KBM-7 (cell line): ENCODE measurements at regions not wholly inside any gene's neighbourhood (a gene's known extent, or its start where the extent isn't known, plus 50 kb on each side); places are given as distances from the start of the nearest gene placed in this dataset.

ENCODE experiments used
- DNase-seq: peaks from one replicate; pipeline ENCODE4 v3.0.0-alpha.2; 2015
- in situ Hi-C: fragments of 300-500 bp; cut with MboI; formaldehyde crosslinking; loops from 2 replicates; pipeline ENCODE4 v1.14.3; 2020; ENCODE audit warnings: low sequenced_read_pairs, low pct_unique_long_range_greater_than_20kb, mixed read lengths

DNA sequence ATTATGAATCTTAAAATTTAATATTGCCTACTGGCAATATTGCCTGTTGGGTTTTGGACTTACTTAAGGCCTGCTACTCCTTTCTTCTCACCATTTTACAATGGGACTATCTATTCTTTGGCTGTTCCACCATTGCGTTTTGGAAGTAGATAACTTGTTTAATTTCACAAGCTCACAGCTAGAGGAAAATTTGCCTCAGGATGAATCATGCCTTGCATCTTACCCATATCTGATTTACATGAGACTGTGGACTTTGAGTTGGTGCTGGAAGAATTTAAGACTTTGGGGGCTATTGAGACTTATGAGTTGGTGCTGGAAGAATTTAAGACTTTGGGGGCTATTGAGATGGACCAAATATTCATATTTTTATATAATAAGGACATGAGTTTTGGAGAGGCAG is 662.6 kb downstream of the METTL15 start:
- in situ Hi-C loops: no loop called here
- no peak for DNase-seq

DNA sequence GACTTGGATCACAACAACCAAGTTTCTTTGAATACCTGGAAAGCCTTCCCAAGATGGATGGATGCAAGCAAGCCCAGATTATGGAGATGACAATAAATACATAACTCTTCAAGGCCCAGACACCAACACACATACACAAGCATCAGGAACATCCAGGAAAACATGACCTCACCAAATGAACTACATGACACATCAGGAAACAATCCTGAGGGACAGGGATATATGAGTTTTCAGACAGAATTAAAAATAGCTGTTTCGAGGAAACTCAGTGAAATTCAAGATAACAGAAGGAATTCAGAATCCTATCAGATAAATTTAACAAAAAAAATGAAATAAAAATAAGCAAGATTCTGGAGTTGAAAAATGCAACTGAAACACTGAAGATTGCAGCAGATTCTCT is 659.4 kb downstream of the METTL15 start:
- DNase-seq: no peak
- in situ Hi-C loops: no loop called here

DNA sequence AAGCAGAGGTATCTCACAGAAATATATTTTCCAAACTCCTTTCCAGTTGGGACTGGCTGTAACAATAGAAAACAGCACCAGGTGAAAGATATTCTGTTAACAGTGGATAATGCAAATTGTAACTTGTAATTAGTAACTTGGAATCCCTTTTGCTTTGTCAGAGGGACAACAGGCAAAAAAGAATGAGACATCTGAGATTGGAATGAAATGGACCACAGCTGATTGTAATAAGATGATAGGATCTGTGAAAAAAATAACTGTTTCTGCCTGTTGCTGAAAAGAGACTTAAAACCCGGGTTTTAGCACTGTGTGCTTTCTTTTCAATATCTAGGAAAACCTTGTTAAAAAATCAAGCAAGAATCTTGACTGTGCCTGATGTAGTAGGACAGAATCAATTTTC is 655.7 kb downstream of the METTL15 start:
- in situ Hi-C loops: no loop called here
- no peak for DNase-seq

DNA sequence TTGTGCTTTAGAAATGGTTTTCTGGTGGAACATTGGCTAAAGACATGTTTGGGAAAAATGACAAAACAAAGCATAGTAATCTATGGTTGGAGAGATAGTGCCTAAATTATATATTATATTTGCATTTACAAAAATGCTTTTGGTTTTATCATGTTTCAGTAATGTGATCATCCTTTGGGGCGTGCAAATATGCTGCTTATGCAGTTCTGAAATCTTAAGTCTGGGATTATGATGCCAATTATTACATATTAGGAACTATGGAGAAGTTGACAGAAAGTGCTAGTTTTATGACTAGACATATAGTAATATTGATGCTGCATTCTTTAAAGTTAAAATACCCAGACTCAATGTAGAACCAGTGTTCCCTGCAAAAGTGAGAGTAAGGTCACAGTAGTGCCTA is 655.0 kb downstream of the METTL15 start:
- in situ Hi-C loops: no loop called here
- no peak for DNase-seq

DNA sequence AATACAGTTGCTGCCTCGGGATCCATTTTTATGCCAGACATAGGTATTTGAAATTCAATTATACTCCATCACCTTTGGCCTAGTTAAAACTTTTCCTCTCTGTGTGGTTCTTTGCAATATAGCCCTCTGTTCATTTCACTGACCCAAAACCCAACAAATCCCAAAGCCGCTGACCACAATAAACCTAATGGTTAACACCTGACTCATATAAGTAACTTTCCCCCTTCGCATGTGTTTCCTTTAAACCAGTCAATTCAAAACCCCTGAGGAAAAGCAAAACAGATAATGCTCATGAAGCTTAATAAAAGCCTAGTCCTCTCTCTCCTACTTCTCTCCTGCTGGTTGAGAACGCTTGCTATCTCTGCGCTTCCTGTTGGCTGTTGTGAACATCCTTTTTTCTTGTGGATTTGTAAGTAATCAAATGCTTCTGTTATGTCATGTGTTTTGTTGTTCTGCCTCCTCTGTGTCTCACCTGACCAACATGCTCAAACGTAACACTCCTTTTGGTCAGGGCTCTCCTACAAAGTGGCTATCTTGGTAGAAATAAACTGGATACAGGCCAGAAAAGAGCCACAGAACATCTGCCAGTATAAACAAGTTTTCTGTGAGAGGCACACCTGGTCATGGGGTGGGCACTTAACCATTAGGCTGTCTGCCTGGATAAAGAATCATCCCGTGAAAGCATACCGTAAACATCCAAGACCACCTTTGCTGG is 652.6 kb downstream of the METTL15 start:
- in situ Hi-C loops: no loop called here
- no peak for DNase-seq

DNA sequence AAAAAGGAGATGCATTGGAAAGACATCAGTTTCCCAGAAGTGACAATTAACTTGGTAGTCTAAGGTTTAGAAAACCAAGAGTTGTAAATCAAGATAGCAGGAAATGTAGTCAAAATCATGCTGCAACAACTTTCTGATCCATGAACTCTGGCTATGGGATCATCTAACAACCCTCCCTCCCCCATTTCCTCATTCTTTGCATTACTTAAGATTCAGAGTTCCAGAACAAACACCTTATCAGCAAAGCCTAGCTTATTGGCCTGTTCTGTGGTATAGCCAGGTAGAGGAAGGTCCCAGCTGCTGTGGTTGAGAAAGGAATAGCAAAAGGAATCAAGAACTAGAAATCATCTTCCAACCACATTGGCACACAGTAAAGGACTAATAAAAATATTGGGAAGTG is 651.1 kb downstream of the METTL15 start:
- no peak for DNase-seq
- in situ Hi-C loops: no loop called here

DNA sequence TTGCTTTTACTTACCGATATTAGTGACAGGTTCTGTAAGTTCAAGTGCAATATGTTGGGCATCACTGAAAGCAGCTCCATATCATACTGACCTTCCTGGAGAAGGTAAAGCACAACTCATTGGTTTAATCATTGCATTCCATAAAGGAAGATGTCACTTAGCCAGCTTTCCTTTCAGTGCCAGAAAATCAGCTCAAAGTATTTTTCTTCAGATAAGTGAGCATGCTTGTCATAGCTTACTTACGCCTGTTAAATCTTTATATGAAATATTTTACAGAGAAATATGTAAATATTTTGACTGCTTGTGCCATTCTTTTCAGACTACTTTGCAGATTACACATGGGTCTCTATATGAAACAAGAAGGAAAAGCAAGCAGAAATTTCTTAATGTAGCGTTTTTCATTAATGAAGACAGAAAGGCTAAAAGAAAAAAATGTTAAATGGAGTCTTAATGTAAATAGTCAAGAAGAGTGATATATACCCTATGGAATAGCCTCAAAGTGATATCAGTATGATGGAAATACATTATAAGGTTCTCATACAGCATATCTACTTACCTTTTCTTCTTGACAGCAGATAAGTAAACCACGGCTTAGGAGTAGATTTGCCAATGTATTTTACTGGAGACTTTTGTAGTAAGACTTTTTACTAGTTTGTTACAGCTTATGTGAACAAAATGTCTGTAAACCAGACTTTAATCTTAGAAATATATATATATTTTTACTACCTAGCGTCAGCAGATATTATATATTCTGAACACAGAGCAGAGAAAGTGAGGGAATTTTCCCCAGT is 649.7 kb downstream of the METTL15 start:
- in situ Hi-C loops: no loop called here
- DNase-seq: no peak

DNA sequence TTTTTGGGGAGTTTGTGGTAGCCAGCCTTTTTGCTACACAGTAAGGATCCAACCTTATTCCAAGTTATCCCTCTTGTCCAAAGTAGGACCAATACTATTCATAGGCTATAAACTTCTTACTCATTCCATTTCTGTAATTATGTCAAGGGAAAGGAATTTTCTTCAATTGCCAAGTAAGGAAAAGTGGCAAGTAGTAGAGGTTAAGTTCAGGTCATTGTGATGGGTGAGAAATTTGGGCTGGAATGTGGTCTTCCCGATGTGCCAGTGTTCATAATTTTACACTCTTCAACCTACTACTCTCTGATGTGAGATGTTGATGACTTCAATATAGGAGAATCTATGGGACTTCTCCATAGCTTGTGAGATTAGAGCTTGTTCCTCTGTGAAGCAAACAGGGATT is 648.8 kb downstream of the METTL15 start:
- DNase-seq: no peak
- in situ Hi-C loops: no loop called here

DNA sequence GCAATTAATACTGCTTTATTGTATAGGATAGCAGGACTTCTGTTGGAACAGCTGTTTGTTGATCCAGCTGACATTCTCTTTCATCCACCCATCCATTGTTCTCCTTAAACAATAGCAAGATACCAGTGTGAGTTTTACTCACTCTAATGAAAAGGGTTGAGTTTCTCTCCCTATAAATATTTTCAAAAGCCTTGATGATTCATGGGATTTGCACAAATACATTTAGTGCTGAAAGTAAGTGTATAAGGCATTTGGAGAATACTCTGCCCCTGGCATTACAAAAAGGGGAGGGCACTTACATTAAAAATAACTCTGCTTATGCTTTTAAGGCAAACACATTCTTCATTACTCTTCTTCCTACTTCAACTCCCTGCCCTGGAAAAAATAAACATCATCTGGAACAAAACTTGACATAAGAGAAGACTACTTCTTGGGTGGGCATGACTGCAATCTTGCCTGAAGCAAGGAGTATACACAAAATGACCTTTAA is 634.9 kb downstream of the METTL15 start:
- in situ Hi-C loops: no loop called here
- no peak for DNase-seq

DNA sequence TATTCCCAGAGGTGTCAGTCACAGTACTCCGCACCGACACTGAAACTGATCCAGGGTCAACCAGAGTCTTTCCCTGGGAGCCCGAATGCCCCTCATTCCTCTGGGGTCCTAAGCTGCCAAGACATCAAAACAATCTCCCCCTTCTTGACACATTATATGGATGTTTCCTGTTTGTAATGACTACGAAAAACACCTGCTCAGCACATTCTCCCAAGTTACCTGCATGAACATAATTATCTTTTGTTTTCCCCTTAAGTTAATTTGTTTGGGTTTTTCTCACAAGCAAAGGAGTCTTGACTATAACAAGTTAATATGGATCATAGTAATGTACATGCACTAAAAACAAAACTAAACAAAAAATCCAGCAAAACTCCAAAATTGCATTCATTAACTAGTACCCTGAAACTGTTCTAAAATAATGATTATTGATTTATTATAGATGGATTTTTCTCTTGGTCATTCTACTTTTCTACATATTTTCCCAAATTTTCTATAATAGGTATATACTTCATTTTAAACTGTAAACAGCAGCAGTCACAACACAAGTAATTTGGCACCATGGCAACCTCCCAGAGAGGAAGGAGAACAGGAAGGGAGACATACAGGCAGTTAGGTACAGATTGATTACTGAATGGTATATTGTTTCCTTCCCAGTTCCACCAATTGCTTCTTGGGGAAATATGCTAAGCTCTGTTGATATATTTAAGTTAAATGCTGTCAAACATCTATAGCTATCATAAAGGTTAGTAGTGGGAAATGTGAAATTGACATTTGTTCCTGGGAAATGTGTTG is 631.5 kb downstream of the METTL15 start:
- no peak for DNase-seq

DNA sequence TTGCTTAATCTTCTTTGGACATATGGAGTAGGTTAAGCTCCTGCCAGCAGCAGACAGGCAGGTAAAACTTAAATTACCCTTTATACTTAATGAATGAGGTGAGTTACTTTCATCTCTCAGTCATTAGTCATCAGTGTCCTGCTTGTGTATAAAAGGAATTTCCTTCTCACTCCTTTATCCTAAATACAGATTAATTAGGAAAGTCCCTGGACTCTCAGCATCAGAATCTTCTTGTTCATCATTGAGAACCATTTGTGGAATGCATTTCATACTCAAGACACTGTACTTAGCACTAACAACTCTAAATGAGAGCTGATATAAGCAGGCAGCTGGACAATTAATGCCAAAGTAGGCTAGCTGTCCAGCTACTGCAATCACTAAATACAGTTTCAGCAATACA is 630.4 kb downstream of the METTL15 start:
- in situ Hi-C loops: no loop called here
- no peak for DNase-seq

More for the DNA sequence above, 631.5 kb downstream of the METTL15 start:
- in situ Hi-C loops: no loop called here

DNA sequence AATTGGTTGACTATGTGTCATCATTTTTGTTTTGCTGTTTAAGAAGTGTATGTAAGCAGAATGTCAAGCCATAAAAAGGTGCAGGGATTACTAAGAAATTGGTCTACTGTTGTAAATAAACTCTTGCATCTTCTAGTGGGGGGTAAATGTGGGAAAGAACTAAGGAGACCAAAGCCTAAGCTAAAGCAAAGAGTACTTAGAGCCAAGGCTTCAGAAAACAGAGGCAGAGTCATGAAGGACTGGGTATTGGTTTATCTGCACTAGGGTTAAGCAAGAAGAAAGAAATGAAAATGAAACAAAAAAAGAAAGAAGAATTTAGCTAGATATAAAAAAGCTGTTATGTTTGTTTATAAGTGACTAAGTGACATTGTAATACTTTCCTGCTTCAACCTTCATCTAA is 628.1 kb downstream of the METTL15 start:
- in situ Hi-C loops: no loop called here
- no peak for DNase-seq

DNA sequence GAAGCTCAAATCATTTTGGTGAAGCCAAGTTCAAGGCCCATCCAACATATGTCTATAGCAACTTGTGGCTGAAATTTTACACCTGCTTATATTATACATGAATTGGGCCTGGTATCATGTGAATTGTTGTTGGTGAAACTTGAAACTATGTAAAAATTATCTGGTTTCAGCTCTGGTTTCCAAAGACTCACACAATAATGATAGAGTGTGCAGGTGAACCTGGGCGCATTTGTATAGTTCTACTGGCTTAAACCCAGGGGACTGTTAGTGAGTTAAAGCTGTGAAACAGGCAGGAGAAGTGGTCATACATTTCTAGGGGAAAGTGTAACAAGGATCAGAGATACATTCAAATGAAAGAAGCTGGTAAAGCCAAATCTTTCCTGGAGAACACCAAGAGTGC is 627.3 kb downstream of the METTL15 start:
- in situ Hi-C loops: no loop called here
- DNase-seq: no peak

DNA sequence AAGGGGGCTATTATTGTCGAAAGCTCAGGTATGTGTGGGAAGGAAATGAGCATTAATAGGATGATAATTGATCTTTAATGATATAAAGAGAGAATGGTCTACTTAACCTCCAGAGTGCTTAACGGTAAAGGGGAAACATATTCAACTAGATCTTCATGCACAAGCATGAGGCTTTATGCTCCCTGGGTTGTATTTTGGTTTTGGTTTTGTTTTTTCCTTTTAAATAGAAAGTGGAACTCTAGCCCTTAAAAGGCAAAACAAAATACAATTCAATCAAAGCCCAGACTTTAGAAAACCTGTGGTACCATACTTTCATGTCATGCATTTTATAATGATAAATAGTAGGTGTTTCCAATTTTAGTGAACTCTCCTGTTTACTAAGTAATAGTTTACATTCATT is 622.7 kb downstream of the METTL15 start:
- in situ Hi-C loops: no loop called here
- no peak for DNase-seq

DNA sequence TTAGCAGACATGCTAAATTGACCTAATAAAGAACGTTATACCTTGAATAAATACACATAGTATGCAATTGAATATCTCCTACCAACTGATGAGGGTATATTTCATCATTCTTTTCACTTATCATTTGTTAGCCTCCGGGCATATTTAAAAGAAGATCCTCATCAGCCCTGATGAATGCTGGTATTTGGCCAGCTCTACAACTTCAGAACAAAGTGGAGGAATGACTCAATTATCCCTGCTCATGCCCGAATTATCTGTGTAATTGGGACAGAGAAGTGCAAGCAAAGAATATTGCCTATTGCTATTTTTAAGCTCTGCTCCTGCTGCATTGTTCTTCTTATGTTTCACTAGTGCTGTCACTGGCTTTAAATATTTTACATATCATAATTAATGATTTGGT is 622.1 kb downstream of the METTL15 start:
- in situ Hi-C loops: no loop called here
- DNase-seq: no peak

DNA sequence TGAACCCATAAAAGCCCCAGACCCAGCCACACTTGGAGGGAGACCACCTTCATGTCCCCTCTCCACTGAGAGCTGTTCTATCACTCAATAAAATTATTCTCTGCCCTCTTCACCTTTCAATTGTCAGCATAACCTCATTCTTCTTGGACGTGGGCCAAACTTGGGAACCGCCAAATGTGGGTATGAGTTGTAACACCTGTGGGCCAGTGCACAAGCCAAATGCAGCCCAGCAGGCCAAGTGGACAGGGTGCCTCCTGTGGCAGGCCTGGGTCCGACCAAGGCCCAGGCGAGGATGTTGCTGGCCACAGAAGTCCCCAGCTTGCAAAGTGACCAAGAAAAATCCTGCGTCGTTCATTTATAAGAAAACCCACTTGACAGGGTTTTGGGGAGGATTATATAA is 621.2 kb downstream of the METTL15 start:
- DNase-seq: no peak
- in situ Hi-C loops: no loop called here

DNA sequence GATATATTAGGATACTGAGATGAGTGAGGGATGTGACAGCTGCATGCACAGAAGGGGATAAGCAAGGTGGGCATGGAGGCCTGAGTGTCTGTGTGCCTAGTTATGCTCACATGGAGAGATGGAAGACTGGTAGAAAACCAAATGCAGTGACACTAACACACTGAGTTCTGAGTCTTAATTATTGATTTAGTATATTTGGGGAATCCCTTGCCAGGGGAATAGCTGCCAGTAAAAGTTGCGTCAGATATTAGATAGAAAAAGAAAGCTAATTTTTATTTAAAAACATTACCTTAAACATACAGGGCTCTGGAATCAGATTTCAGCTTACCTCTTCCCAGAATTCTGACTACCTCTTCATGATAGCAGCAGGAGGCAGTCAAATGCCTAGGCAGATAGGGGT is 620.5 kb downstream of the METTL15 start:
- in situ Hi-C loops: no loop called here
- no peak for DNase-seq

DNA sequence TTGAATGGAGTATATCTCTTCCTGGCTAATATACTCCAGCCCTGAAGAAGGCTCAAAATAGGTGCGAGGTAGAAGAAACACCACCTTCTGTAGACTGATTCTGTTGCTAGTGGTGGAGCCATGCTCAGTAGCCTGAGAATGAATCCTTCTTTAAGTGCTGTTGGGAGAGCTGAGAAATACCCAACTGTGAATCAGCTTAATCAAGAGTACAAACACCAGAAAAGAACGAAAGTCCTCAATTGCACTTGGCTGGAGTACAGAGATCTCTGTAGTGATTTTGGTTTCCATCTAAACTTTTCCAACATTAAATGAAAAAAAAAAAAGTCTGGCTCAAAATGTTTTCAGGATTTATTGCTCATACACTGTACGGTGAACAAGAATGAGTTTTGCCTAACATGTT is 619.1 kb downstream of the METTL15 start:
- DNase-seq: no peak
- in situ Hi-C loops: no loop called here

DNA sequence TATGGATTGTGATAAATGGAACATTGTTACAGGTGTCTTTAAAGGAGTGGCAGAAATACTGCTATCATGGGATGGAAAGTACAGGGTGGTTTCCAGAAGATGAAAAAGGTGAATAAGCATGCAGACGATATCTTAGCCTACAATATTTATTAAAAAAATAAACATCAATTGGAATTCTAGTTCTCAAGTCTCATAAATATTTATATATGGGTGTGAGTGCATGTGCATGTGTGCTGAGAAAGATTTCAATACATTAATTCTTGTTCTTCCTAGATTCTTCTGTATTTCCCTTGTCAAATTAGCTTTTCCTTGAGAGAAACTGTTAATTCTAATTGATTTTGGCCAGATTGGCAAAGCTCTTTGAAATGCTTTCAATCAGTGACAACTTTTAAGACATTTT is 618.2 kb downstream of the METTL15 start:
- in situ Hi-C loops: no loop called here
- DNase-seq: no peak

DNA sequence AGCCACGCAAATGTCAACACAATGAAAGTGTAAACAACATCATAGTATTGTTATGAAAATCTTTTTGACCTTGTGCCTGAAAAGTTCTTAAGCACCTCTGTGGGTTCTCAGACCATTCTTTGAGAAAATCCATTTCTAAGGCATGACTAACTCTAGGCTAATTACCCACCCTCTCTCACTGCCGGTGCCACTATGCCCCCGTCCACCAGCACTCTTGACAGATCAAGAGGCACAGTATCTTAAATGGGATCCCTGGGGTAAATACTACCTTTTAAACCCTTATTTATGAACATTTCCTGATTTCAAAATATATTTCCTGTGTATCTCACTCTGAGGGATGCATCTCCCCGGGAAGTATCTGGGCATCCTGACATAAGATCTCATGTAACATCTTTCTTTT is 607.5 kb downstream of the METTL15 start:
- in situ Hi-C loops: no loop called here
- no peak for DNase-seq
